NB4 (cell line): ENCODE measurements at regions not wholly inside any gene's neighbourhood (a gene's known extent, or its start where the extent isn't known, plus 50 kb on each side); places are given as distances from the start of the nearest gene placed in this dataset.

ENCODE experiments used
- DNase-seq: peaks from one replicate; pipeline ENCODE4 v3.0.0; 2010; ENCODE audit warnings: low read depth
- H3K4me3 ChIP-seq: one replicate; pipeline ENCODE4 v1.5.1; 2011; ENCODE audit warnings: mild to moderate bottlenecking, low read depth, low read length, moderate library complexity
- MYC ChIP-seq: IDR thresholded peaks from 2 replicates; pipeline ENCODE4 v1.6.1; 2011; ENCODE audit warnings: low read depth, low read length
- POLR2A ChIP-seq: IDR thresholded peaks from 2 replicates; pipeline ENCODE4 v1.6.1; 2011; ENCODE audit warnings: mild to moderate bottlenecking; ENCODE audit not compliant: insufficient read length; ENCODE audit errors: extremely low read depth
- TF ChIP-seq, protein P1 (sequence below): IDR thresholded peaks from one replicate; pipeline ENCODE4 v1.5.1; 2012; ENCODE audit warnings: low read depth, low read length
- TF ChIP-seq, protein P2 (sequence below): IDR thresholded peaks from 2 replicates; pipeline ENCODE4 v1.6.1; 2011; ENCODE audit warnings: low read depth, low read length

DNA sequence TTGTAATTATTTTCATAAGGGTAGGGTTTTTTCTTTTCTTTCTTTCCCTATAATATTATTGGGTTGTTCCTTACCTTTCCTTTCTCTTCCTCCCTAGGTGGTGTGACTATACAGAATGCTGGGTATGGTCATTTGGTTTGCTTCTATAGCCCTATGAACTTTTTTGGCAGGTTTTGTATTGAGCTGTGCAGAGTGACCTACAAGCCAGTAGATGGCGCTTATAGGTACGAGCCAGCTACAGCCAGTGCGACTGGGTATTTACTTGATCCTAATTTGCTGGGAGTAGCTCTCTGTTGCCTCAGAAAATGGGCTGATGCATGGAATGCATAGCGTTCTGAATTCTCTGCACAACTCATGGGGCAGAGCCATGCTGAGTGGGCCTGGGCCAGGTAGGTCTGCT lies 423.3 kb downstream of the MAGEE1 start:
- no peak overlapping the region for H3K4me3 ChIP-seq
- DNase-seq, result peak; percentile 19
- TF ChIP-seq, protein P1, sequence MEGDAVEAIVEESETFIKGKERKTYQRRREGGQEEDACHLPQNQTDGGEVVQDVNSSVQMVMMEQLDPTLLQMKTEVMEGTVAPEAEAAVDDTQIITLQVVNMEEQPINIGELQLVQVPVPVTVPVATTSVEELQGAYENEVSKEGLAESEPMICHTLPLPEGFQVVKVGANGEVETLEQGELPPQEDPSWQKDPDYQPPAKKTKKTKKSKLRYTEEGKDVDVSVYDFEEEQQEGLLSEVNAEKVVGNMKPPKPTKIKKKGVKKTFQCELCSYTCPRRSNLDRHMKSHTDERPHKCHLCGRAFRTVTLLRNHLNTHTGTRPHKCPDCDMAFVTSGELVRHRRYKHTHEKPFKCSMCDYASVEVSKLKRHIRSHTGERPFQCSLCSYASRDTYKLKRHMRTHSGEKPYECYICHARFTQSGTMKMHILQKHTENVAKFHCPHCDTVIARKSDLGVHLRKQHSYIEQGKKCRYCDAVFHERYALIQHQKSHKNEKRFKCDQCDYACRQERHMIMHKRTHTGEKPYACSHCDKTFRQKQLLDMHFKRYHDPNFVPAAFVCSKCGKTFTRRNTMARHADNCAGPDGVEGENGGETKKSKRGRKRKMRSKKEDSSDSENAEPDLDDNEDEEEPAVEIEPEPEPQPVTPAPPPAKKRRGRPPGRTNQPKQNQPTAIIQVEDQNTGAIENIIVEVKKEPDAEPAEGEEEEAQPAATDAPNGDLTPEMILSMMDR, result peak; percentile 67
- no peak for TF ChIP-seq MYC
- no peak for TF ChIP-seq POLR2A
- TF ChIP-seq, protein P2, sequence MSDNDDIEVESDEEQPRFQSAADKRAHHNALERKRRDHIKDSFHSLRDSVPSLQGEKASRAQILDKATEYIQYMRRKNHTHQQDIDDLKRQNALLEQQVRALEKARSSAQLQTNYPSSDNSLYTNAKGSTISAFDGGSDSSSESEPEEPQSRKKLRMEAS, result no peak

DNA sequence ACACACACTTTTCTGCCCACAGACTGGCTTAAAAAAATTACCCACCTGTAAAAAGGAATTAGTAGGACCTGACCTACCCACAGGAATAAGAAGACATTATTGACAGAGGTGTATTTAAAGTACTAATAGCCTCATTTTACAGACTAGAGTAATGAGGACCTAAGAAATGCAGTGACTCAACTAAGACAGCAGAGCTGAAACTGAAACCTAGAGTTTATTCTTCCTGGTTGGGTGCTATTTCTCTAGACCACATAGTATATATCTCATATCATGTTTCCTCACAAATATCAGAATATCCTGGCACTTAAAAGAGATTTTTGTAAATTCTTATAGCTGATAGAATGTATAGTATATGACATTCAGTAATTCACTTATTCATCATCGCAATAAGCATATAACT lies 435.0 kb downstream of the MAGEE1 start:
- DNase-seq, result no peak
- TF ChIP-seq, protein P2, result no peak
- TF ChIP-seq POLR2A (no peak), MYC (no peak)
- no peak overlapping the region for H3K4me3 ChIP-seq

DNA sequence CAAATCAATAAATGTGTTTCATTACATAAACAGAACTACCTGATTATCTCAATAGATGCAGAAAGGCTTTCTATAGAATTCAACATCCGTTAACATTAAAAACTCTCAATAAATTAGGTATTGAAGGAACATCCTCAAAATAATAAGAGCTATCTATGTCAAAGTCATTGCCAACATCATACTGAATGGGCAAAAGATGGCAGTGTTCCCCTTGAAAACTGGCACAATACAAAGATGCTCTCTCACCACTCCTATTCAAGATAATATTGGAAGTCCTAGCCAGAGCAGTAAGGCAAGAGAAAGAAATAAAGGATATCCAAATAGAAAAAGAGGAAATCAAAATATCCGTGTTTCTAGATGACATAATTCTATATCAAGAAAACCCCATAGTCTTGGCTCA lies 466.4 kb downstream of the MAGEE1 start:
- peak; percentile 0 for DNase-seq
- no peak overlapping the region for H3K4me3 ChIP-seq
- TF ChIP-seq, protein P2, result no peak
- TF ChIP-seq, protein P1, result no peak
- TF ChIP-seq MYC (no peak), POLR2A (no peak)

- no peak for DNase-seq
- no peak overlapping the region for H3K4me3 ChIP-seq
- TF ChIP-seq, protein P2, result no peak
- TF ChIP-seq, protein P1, result no peak
- TF ChIP-seq POLR2A, result no peak
- no peak for TF ChIP-seq MYC
These were observed 488.3 kb downstream of the MAGEE1 start for GRCh38 chrX:76915836-76916235.

DNA sequence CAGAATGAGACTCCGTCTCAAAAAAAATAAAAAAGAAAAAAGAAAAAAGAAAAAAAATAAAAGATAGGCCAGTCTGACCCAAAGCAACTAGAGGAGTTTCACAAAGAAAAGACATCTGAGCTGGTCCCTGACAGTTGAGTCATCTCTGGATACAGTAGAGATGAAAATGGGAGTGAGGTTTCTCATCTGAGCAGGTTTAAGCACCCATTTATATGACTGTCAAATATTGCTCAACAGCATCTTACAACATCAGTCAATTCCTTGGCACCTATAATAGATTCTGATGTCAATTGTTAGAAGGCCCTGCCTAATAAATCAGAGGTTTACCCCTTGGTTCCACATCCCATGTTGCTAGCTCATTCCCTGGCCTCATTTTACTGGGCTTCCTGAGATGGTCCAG lies 490.5 kb downstream of the MAGEE1 start:
- TF ChIP-seq MYC (no peak), POLR2A (no peak)
- TF ChIP-seq, protein P2, result no peak
- TF ChIP-seq, protein P1, result no peak
- H3K4me3 ChIP-seq, result no peak overlapping the region
- DNase-seq, result no peak

- no peak overlapping the region for H3K4me3 ChIP-seq
- TF ChIP-seq MYC (no peak), POLR2A (no peak)
- TF ChIP-seq, protein P1, result no peak
- TF ChIP-seq, protein P2, result no peak
- DNase-seq, result no peak
These were observed 492.3 kb downstream of the MAGEE1 start for GRCh38 chrX:76919761-76920160.
